Liver (tissue), 3 donors: ENCODE measurements at regions not wholly inside any gene's neighbourhood (a gene's known extent, or its start where the extent isn't known, plus 50 kb on each side); places are given as distances from the start of the nearest gene placed in this dataset.

Experiments used
- ATF3 ChIP-seq: IDR thresholded peaks from 2 replicates; pipeline ENCODE4 v1.6.1; 2016; ENCODE audit warnings: antibody characterized with exemption
- CTCF ChIP-seq: fragments of 150-350 bp; IDR thresholded peaks from 2 replicates; pipeline ENCODE4 v1.5.1; 2017; ENCODE audit warnings: improper control_type of control experiment, low read depth, low read length; ENCODE audit not compliant: missing input control
- EGR1 ChIP-seq, 2 donors: IDR thresholded peaks; 2 replicates each; pipeline ENCODE4 v1.6.1; 2016 to 2018; ENCODE audit warnings: antibody characterized with exemption in 2 of 2, low read depth in 2 of 2
- GABPA ChIP-seq, 2 donors: IDR thresholded peaks in 1 of 2; conservative IDR thresholded peaks in 1 of 2; 2 replicates each; pipeline ENCODE4 v1.6.1; 2016; ENCODE audit warnings: antibody characterized with exemption in 2 of 2, mild to moderate bottlenecking in 1 of 2, moderate library complexity in 1 of 2
- HNF4A ChIP-seq, 2 donors: conservative IDR thresholded peaks; 2 replicates each; pipeline ENCODE4 v1.6.1; 2016; ENCODE audit warnings: antibody characterized with exemption in 2 of 2, mild to moderate bottlenecking in 2 of 2
- JUND ChIP-seq, 2 donors: IDR thresholded peaks; 2 replicates each; pipeline ENCODE4 v1.6.1; 2016; ENCODE audit warnings: antibody characterized with exemption in 2 of 2
- MAX ChIP-seq: IDR thresholded peaks from 2 replicates; pipeline ENCODE4 v1.6.1; 2016; ENCODE audit warnings: antibody characterized with exemption
- RAD21 ChIP-seq, 2 donors: IDR thresholded peaks; 2 replicates each; pipeline ENCODE4 v1.6.1; 2016; ENCODE audit warnings: antibody characterized with exemption in 2 of 2, mild to moderate bottlenecking in 2 of 2
- REST ChIP-seq: IDR thresholded peaks from 2 replicates; pipeline ENCODE4 v1.6.1; 2016; ENCODE audit warnings: antibody characterized with exemption, mild to moderate bottlenecking
- TAF1 ChIP-seq: conservative IDR thresholded peaks from 2 replicates; pipeline ENCODE4 v1.6.1; 2016; ENCODE audit warnings: antibody characterized with exemption, mild to moderate bottlenecking
- YY1 ChIP-seq: IDR thresholded peaks from 2 replicates; pipeline ENCODE4 v1.6.1; 2016; ENCODE audit warnings: antibody characterized with exemption, mild to moderate bottlenecking
- donor health status: healthy.
- donor health status: healthy.

- TF ChIP-seq REST (no peak), RAD21 (IDR thresholded peaks at IDR 0.05) (no peak), CTCF (no peak), GABPA (IDR thresholded peaks at IDR 0.05 in 1 of 2, conservative IDR thresholded peaks at IDR 0.05 in 1 of 2) (no peak), JUND (IDR thresholded peaks at IDR 0.05) (no peak), MAX (no peak), ATF3 (no peak), HNF4A (conservative IDR thresholded peaks at IDR 0.05) (no peak), YY1 (no peak), TAF1 (no peak), EGR1 (IDR thresholded peaks at IDR 0.05; ENCODE audit: low read depth in 2 of 2) (no peak)
These were observed 1407.5 kb upstream of the LRRTM3 start for GRCh38 chr10:65518379-65518778.
